Panc1 (cell line): ENCODE measurements at regions not wholly inside any gene's neighbourhood (a gene's known extent, or its start where the extent isn't known, plus 50 kb on each side); places are given as distances from the start of the nearest gene placed in this dataset.
A peak's percentile ranks its signal among the peaks of the same experiment; 100 is the strongest.

Source experiments
- ATAC-seq: fragments of 200-7000 bp; cut with Tn5 transposase; 2 replicates; pipeline ENCODE4 v1.9.1; 2020; ENCODE audit warnings: mild to moderate bottlenecking, moderate library complexity
- BruUV-seq: library from RNA; stranded (reverse); fragments of 400-500 nt; replicated peaks from 2 replicates; lab custom pipeline; 2021; lab: Mats Ljungman, UMichigan
- CTCF ChIA-PET: fragments of 300-600 bp; sonication (Branson Sonifier 250); formaldehyde crosslinking; loops from one replicate; lab custom pipeline; 2022; ENCODE audit warnings: antibody characterized with exemption; lab: Charles Lee
- POLR2A ChIA-PET: fragments of 300-600 bp; sonication (Branson Sonifier 250); formaldehyde crosslinking; loops from one replicate; lab custom pipeline; 2022; ENCODE audit warnings: antibody characterized with exemption; lab: Charles Lee
- DNase-seq: peaks from one replicate; pipeline ENCODE4 v3.0.0-alpha.2; 2010; ENCODE audit warnings: low read depth, low spot score
- H3K27ac ChIP-seq: 2 replicates; pipeline ENCODE4 v1.5.1; 2011; ENCODE audit warnings: mild to moderate bottlenecking, low read length, inconsistent platforms
- H3K27me3 ChIP-seq: fragments of 200-500 bp; sonication (Bioruptor generic); 2 replicates; pipeline ENCODE4 v1.6.0; 2014; ENCODE audit warnings: low read length, inconsistent platforms; ENCODE audit not compliant: control insufficient read depth, insufficient read depth
- H3K36me3 ChIP-seq: fragments of 200-500 bp; sonication (Bioruptor generic); 2 replicates; pipeline ENCODE4 v1.5.1; 2014; ENCODE audit warnings: inconsistent platforms, mild to moderate bottlenecking, low read length, moderate library complexity; ENCODE audit not compliant: control insufficient read depth, insufficient read depth
- H3K4me1 ChIP-seq: 2 replicates; pipeline ENCODE4 v1.5.1; 2011; ENCODE audit warnings: inconsistent platforms, mild to moderate bottlenecking, low read length, moderate library complexity; ENCODE audit not compliant: control insufficient read depth, insufficient read depth
- H3K4me3 ChIP-seq, 2 experiments: 2 replicates each; pipeline ENCODE4 v1.5.1; 2011 to 2012; ENCODE audit warnings: low read depth in 2 of 2, low read length in 2 of 2, mild to moderate bottlenecking in 2 of 2, inconsistent platforms in 1 of 2, moderate library complexity in 1 of 2
- H3K9me3 ChIP-seq: fragments of 200-500 bp; sonication (Bioruptor generic); 2 replicates; pipeline ENCODE4 v1.5.1; 2014; ENCODE audit warnings: low read depth, mild to moderate bottlenecking, inconsistent platforms, low read length, moderate library complexity; ENCODE audit not compliant: control insufficient read depth, insufficient read depth
- CTCF ChIP-seq: fragments of 450-650 bp; IDR thresholded peaks from 2 replicates; pipeline ENCODE4 v1.5.1; 2017; ENCODE audit warnings: mild to moderate bottlenecking
- POLR2AphosphoS5 ChIP-seq: IDR thresholded peaks from 2 replicates; pipeline ENCODE4 v1.6.1; 2012; ENCODE audit warnings: mild to moderate bottlenecking, low read depth, low read length, moderate library complexity
- REST ChIP-seq, 2 experiments: IDR thresholded peaks; 2 replicates each; pipeline ENCODE4 v1.6.1; 2011 to 2012; ENCODE audit warnings: low read depth in 2 of 2, control low read depth in 1 of 2, low read length in 1 of 2, mild to moderate bottlenecking in 1 of 2, moderate library complexity in 1 of 2; ENCODE audit not compliant: insufficient read depth in 1 of 2
- SIN3A ChIP-seq: IDR thresholded peaks from 2 replicates; pipeline ENCODE4 v1.6.1; 2012; ENCODE audit warnings: low read depth, mild to moderate bottlenecking, low read length, moderate library complexity, borderline replicate concordance; ENCODE audit not compliant: insufficient read depth
- TCF7L2 ChIP-seq: IDR thresholded peaks from 2 replicates; pipeline ENCODE4 v1.6.1; 2011; ENCODE audit warnings: mild to moderate bottlenecking, low read depth, low read length, inconsistent platforms
- in situ Hi-C: cut with HindIII; loops from 2 replicates; pipeline ENCODE4 v1.10.0; 2016; ENCODE audit warnings: low sequenced_read_pairs, low pct_unique_long_range_greater_than_20kb
- intact Hi-C: fragments of 100-400 bp; cut with micrococcal nuclease; formaldehyde crosslinking; loops from one replicate; pipeline ENCODE4 v1.10.0; 2022; ENCODE audit not compliant: unreplicated experiment

GRCh38 chr5:81884871-81885270 lies 87.0 kb upstream of the ATG10 start:
- in situ Hi-C loops (no loop called here), intact Hi-C loops (no loop called here)
- Histone ChIP-seq H3K27ac (no peak overlapping the region), H3K27me3 (no peaks in the 10 kb centered on the region), H3K4me1 (no peaks in the 10 kb centered on the region), H3K36me3 (no peaks in the 10 kb centered on the region), H3K4me3 (no peak overlapping the region), H3K9me3 (no peaks in the 10 kb centered on the region)
- DNase-seq: no peak
- POLR2A ChIA-PET: no interaction called here
- no peak for ATAC-seq
- BruUV-seq: no TSS peak
- TF ChIP-seq TCF7L2: no peak
- TF ChIP-seq SIN3A: no peak
- no peak for TF ChIP-seq REST (IDR thresholded peaks at IDR 0.05; ENCODE audit: insufficient read depth in 1 of 2, low read depth in 2 of 2, low read length in 1 of 2)
- peak; percentile 20; the same call in 1 of the 2 replicates for TF ChIP-seq CTCF
- no peak for TF ChIP-seq POLR2AphosphoS5
- CTCF ChIA-PET: no interaction called here

GRCh38 chr5:81883371-81883770 lies 88.5 kb upstream of the ATG10 start:
- no TSS peak for BruUV-seq
- Histone ChIP-seq H3K4me3 (no peak overlapping the region), H3K9me3 (no peaks in the 10 kb centered on the region), H3K4me1 (no peaks in the 10 kb centered on the region), H3K36me3 (no peaks in the 10 kb centered on the region), H3K27me3 (no peaks in the 10 kb centered on the region), H3K27ac (no peak overlapping the region)
- CTCF ChIA-PET: no interaction called here
- in situ Hi-C loops (no loop called here), intact Hi-C loops (no loop called here)
- POLR2A ChIA-PET: no interaction called here
- TF ChIP-seq SIN3A: no peak
- TF ChIP-seq TCF7L2: no peak
- TF ChIP-seq POLR2AphosphoS5: no peak
- no peak for TF ChIP-seq CTCF
- TF ChIP-seq REST (IDR thresholded peaks at IDR 0.05; ENCODE audit: insufficient read depth in 1 of 2, low read depth in 2 of 2, low read length in 1 of 2): no peak
- ATAC-seq (0 out of 2 replicates have a peak, but pooled peaks have one; percentile 17), DNase-seq (no peak)
